ENCODE measurements at regions not wholly inside any gene's neighbourhood (a gene's known extent, or its start where the extent isn't known, plus 50 kb on each side); places are given as distances from the start of the nearest gene placed in this dataset.

GRCh38 chr11:87820011-87820410 lies 355.2 kb downstream of the RAB38 start:
- TF ChIP-seq CTCF (IDR thresholded peaks at IDR 0.05; ENCODE audit: insufficient read depth, low read depth, low read length) (no peak), EZH2 (IDR thresholded peaks at IDR 0.05; ENCODE audit: insufficient read depth, low read length) (no peak)
